HepG2 (cell line): ENCODE measurements at regions not wholly inside any gene's neighbourhood (a gene's known extent, or its start where the extent isn't known, plus 50 kb on each side); places are given as distances from the start of the nearest gene placed in this dataset.

Experiments
- FOXC1 ChIP-seq: sonication (generic); formaldehyde crosslinking; IDR thresholded peaks from 2 replicates; pipeline ENCODE4 v1.8.0; 2022; ENCODE audit warnings: mild to moderate bottlenecking, missing genetic modification reagents, borderline replicate concordance
- FOXM1 ChIP-seq: sonication (generic); formaldehyde crosslinking; IDR thresholded peaks from 2 replicates; pipeline ENCODE4 v1.5.0; 2020; ENCODE audit warnings: missing genetic modification reagents
- GZF1 ChIP-seq: sonication (generic); formaldehyde crosslinking; IDR thresholded peaks from 2 replicates; pipeline ENCODE4 v1.5.1; 2020; ENCODE audit warnings: mild to moderate bottlenecking, missing genetic modification reagents
- MAF1 ChIP-seq: sonication (generic); formaldehyde crosslinking; IDR thresholded peaks from 2 replicates; pipeline ENCODE4 v1.5.0; 2020; ENCODE audit warnings: missing genetic modification reagents, borderline replicate concordance
- NCOA5 ChIP-seq: sonication (generic); formaldehyde crosslinking; IDR thresholded peaks from 2 replicates; pipeline ENCODE4 v1.4.0; 2020; ENCODE audit warnings: missing genetic modification reagents
- PAF1 ChIP-seq: IDR thresholded peaks from 2 replicates; pipeline ENCODE4 v1.6.1; 2016; ENCODE audit warnings: missing genetic modification reagents, missing compliant biosample characterization
- RARG ChIP-seq: sonication (generic); formaldehyde crosslinking; IDR thresholded peaks from 2 replicates; pipeline ENCODE4 v1.4.0; 2020; ENCODE audit warnings: low read depth, mild to moderate bottlenecking, missing genetic modification reagents
- ZBTB34 ChIP-seq: sonication (generic); formaldehyde crosslinking; IDR thresholded peaks from 2 replicates; pipeline ENCODE4 v1.8.0; 2022; ENCODE audit warnings: mild to moderate bottlenecking, missing genetic modification reagents
- ZNF138 ChIP-seq: sonication (generic); formaldehyde crosslinking; IDR thresholded peaks from 2 replicates; pipeline ENCODE4 v1.5.0; 2020; ENCODE audit warnings: mild to moderate bottlenecking, low read depth, missing genetic modification reagents
- ZNF570 ChIP-seq: sonication (generic); formaldehyde crosslinking; IDR thresholded peaks from 2 replicates; pipeline ENCODE4 v1.4.0; 2020; ENCODE audit warnings: mild to moderate bottlenecking, missing genetic modification reagents, borderline replicate concordance
- ZNF792 ChIP-seq: IDR thresholded peaks from 2 replicates; pipeline ENCODE4 v1.6.1; 2016
- ZNF883 ChIP-seq: sonication (generic); formaldehyde crosslinking; IDR thresholded peaks from 2 replicates; pipeline ENCODE4 v1.5.1; 2020; ENCODE audit warnings: mild to moderate bottlenecking, missing genetic modification reagents; ENCODE audit errors: not compliant biosample characterization
- TF ChIP-seq, protein P1 (sequence below): sonication (generic); formaldehyde crosslinking; IDR thresholded peaks from 2 replicates; pipeline ENCODE4 v1.5.1; 2020; ENCODE audit warnings: missing genetic modification reagents, mild to moderate bottlenecking, borderline replicate concordance
- TF ChIP-seq, protein P2 (sequence below): IDR thresholded peaks from 2 replicates; pipeline ENCODE4 v1.6.1; 2012; ENCODE audit warnings: low read length, improper control_type of control experiment
- TF ChIP-seq, protein P3 (sequence below): sonication (generic); formaldehyde crosslinking; IDR thresholded peaks from 2 replicates; pipeline ENCODE4 v1.5.0; 2020; ENCODE audit warnings: missing genetic modification reagents
- TF ChIP-seq, protein P4 (sequence below): IDR thresholded peaks from 2 replicates; pipeline ENCODE4 v1.6.1; 2016; ENCODE audit warnings: low read depth, missing genetic modification reagents, missing compliant biosample characterization

DNA sequence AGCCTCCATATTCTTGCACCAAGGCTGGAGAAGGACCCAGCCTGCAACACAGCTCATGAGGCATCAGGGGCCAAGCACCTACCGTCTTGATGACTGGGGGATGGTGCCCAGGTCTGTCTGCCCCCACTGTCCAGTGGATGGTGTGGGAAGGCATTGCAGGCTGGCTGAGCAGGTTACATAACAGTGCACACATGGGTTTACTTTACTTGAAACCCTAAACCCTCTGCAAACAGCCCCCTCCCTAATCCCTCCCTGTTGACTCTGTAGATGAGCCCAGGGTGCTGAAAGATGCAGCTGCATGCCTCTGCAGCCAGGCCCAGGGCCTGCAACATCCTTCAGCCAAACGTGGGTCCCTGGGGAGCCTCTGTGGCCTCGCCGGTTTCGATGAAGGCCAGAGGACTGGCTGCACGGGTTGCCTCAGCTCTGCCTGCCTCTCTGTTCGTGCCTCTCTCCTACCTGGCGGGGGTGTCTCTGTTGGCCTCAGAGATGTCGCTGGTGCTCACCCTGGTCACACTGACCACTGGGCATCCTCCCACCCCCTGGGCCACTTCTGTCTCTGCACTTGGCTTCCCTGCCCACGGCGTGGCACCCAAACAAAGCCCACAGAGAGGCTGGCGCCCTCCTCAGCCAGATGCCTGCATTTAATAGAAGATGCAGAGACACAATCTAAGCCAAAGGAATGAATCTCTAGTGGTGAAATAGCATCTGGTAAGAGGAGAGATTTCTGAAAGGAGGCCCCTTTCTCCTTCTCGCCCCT lies 95.1 kb downstream of the METRNL start (continued):
- TF ChIP-seq, protein P1, sequence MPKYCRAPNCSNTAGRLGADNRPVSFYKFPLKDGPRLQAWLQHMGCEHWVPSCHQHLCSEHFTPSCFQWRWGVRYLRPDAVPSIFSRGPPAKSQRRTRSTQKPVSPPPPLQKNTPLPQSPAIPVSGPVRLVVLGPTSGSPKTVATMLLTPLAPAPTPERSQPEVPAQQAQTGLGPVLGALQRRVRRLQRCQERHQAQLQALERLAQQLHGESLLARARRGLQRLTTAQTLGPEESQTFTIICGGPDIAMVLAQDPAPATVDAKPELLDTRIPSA (CRISPR knock-in tag): peak; percentile 38; the same call in 1 of the 2 replicates
- TF ChIP-seq RARG (CRISPR knock-in tag): 0 out of 2 replicates have a peak, but pooled peaks have one; percentile 65
- TF ChIP-seq ZNF570 (CRISPR knock-in tag): no peak
- 0 out of 2 replicates have a peak, but pooled peaks have one; percentile 22 for TF ChIP-seq ZBTB34 (CRISPR knock-in tag)
- no peak for TF ChIP-seq PAF1 (CRISPR knock-in tag)
- peak; percentile 16 for TF ChIP-seq ZNF883 (CRISPR knock-in tag)
- TF ChIP-seq FOXM1 (CRISPR knock-in tag): no peak
- no peak for TF ChIP-seq ZNF138
- peak; percentile 64; the same call in 1 of the 2 replicates for TF ChIP-seq MAF1
- TF ChIP-seq, protein P2, sequence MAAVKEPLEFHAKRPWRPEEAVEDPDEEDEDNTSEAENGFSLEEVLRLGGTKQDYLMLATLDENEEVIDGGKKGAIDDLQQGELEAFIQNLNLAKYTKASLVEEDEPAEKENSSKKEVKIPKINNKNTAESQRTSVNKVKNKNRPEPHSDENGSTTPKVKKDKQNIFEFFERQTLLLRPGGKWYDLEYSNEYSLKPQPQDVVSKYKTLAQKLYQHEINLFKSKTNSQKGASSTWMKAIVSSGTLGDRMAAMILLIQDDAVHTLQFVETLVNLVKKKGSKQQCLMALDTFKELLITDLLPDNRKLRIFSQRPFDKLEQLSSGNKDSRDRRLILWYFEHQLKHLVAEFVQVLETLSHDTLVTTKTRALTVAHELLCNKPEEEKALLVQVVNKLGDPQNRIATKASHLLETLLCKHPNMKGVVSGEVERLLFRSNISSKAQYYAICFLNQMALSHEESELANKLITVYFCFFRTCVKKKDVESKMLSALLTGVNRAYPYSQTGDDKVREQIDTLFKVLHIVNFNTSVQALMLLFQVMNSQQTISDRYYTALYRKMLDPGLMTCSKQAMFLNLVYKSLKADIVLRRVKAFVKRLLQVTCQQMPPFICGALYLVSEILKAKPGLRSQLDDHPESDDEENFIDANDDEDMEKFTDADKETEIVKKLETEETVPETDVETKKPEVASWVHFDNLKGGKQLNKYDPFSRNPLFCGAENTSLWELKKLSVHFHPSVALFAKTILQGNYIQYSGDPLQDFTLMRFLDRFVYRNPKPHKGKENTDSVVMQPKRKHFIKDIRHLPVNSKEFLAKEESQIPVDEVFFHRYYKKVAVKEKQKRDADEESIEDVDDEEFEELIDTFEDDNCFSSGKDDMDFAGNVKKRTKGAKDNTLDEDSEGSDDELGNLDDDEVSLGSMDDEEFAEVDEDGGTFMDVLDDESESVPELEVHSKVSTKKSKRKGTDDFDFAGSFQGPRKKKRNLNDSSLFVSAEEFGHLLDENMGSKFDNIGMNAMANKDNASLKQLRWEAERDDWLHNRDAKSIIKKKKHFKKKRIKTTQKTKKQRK: no peak
- TF ChIP-seq, protein P3, sequence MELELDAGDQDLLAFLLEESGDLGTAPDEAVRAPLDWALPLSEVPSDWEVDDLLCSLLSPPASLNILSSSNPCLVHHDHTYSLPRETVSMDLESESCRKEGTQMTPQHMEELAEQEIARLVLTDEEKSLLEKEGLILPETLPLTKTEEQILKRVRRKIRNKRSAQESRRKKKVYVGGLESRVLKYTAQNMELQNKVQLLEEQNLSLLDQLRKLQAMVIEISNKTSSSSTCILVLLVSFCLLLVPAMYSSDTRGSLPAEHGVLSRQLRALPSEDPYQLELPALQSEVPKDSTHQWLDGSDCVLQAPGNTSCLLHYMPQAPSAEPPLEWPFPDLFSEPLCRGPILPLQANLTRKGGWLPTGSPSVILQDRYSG (CRISPR knock-in tag): no peak
- TF ChIP-seq GZF1: no peak
- TF ChIP-seq ZNF792 (CRISPR knock-in tag): peak; percentile 94
- peak; percentile 89 for TF ChIP-seq FOXC1
- TF ChIP-seq NCOA5: no peak
- TF ChIP-seq, protein P4, sequence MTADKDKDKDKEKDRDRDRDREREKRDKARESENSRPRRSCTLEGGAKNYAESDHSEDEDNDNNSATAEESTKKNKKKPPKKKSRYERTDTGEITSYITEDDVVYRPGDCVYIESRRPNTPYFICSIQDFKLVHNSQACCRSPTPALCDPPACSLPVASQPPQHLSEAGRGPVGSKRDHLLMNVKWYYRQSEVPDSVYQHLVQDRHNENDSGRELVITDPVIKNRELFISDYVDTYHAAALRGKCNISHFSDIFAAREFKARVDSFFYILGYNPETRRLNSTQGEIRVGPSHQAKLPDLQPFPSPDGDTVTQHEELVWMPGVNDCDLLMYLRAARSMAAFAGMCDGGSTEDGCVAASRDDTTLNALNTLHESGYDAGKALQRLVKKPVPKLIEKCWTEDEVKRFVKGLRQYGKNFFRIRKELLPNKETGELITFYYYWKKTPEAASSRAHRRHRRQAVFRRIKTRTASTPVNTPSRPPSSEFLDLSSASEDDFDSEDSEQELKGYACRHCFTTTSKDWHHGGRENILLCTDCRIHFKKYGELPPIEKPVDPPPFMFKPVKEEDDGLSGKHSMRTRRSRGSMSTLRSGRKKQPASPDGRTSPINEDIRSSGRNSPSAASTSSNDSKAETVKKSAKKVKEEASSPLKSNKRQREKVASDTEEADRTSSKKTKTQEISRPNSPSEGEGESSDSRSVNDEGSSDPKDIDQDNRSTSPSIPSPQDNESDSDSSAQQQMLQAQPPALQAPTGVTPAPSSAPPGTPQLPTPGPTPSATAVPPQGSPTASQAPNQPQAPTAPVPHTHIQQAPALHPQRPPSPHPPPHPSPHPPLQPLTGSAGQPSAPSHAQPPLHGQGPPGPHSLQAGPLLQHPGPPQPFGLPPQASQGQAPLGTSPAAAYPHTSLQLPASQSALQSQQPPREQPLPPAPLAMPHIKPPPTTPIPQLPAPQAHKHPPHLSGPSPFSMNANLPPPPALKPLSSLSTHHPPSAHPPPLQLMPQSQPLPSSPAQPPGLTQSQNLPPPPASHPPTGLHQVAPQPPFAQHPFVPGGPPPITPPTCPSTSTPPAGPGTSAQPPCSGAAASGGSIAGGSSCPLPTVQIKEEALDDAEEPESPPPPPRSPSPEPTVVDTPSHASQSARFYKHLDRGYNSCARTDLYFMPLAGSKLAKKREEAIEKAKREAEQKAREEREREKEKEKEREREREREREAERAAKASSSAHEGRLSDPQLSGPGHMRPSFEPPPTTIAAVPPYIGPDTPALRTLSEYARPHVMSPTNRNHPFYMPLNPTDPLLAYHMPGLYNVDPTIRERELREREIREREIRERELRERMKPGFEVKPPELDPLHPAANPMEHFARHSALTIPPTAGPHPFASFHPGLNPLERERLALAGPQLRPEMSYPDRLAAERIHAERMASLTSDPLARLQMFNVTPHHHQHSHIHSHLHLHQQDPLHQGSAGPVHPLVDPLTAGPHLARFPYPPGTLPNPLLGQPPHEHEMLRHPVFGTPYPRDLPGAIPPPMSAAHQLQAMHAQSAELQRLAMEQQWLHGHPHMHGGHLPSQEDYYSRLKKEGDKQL: peak; percentile 92
